ENCODE measurements at regions not wholly inside any gene's neighbourhood (a gene's known extent, or its start where the extent isn't known, plus 50 kb on each side); places are given as distances from the start of the nearest gene placed in this dataset.

DNA sequence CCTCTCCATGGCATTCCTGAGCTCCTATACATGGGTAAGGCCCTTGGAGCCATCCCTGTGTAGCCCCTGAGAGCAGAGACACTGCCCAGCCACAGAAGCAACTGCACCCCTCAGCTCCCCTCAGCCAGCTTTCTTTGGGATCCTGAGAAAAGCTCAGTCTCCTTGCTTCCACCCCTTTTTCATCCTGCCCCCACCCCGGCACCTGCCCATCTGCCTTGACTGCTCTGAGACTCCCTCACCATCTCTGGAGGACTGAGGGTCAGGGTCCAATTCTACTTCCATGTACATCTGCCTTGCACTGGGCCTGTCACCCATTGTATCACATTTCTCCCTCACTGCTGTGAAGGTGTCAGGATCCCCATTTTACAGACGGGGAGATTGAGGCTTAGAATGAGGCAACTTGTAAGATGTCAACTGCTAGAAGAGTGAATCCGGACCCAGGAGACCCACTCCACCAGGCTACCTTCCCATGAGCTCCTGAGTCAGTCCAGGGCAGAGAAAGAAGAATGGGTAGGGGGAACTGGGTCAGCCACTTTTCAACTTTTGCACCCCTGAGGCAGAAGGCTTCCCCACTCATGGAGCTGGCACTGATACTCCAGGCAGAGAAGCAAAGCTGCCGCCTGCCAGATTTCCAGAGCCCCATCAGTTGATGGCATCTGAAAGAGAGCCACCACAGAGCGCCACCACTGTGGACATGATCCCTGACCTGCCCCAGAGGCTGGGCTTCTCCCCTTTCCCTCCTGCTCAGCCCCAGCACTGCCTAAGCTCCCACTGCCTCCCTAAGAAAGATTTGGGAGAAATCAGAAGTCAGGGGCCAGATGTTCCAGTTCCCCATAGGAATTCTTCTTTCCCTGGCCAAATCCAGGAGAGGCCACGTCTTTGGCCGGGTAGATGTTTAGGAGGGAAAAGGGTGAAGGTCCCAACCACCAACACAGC, 135.4 kb downstream of the TMEM132E start:
- H3K4me3 Mint-ChIP-seq, result no peak overlapping the region
- peaks cover 0 to 1% (median 0%) of the 10 kb centered on the region in 7 donors for H3K9me3 Mint-ChIP-seq
- Histone ChIP-seq H3K4me1 (ENCODE audit: control insufficient read depth, insufficient read depth, low read length, poor library complexity, severe bottlenecking) (no peaks in the 10 kb centered on the region), H3K4me3 (ENCODE audit: low read depth, low read length) (no peak overlapping the region), H3K27me3 (ENCODE audit: control insufficient read depth, insufficient read depth, low read length) (no peaks in the 10 kb centered on the region), H3K36me3 (ENCODE audit: control insufficient read depth, insufficient read depth, low read length) (no peaks in the 10 kb centered on the region), H3K9me3 (ENCODE audit: control insufficient read depth in 2 of 2, low read length in 2 of 2) (no peaks in the 10 kb centered on the region), H3K27ac (ENCODE audit: insufficient read depth, low read length, poor library complexity, severe bottlenecking) (no peak overlapping the region)
- ATAC-seq (ENCODE audit: low read depth in 2 of 2) (no peak), DNase-seq (no peak)
- no peak overlapping the region for H3K27ac Mint-ChIP-seq
- H3K4me1 Mint-ChIP-seq, result no peaks in the 10 kb centered on the region
- H3K27me3 Mint-ChIP-seq, result peaks cover 17% of the 10 kb centered on the region
- H3K36me3 Mint-ChIP-seq, result no peaks in the 10 kb centered on the region

DNA sequence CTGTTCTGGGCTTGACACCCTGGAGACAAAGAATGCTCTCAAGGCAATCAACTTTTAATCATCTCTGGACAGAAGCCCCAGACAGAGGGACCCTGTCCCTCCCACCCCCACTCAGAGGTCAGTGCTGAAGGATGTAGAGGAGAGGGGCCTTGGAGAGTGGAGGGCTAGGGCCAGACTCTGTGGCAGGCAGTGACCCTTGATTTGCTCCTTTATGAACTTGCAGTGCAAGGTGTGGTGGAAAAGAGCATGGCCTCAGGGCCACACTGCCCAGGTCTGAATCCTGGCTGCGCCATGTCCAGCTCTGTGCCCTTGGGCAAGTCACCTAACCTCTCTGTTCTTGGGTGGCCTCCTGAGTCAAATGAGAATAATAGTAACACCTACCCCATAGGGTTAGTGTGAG, 134.3 kb downstream of the TMEM132E start:
- H3K9me3 ChIP-seq (ENCODE audit: control insufficient read depth in 2 of 2, low read length in 2 of 2), result no peaks in the 10 kb centered on the region
- Mint-ChIP-seq H3K36me3 (no peaks in the 10 kb centered on the region), H3K27ac (no peak overlapping the region), H3K4me3 (no peak overlapping the region), H3K27me3 (peaks cover 17% of the 10 kb centered on the region), H3K4me1 (no peaks in the 10 kb centered on the region), H3K9me3 (peaks cover 0 to 1% (median 0%) of the 10 kb centered on the region in 7 donors)
- no peaks in the 10 kb centered on the region for H3K36me3 ChIP-seq (ENCODE audit: control insufficient read depth, insufficient read depth, low read length)
- no peaks in the 10 kb centered on the region for H3K4me1 ChIP-seq (ENCODE audit: control insufficient read depth, insufficient read depth, low read length, poor library complexity, severe bottlenecking)
- DNase-seq (no peak), ATAC-seq (ENCODE audit: low read depth in 2 of 2) (no peak)
- no peaks in the 10 kb centered on the region for H3K27me3 ChIP-seq (ENCODE audit: control insufficient read depth, insufficient read depth, low read length)
- H3K4me3 ChIP-seq (ENCODE audit: low read depth, low read length), result no peak overlapping the region
- H3K27ac ChIP-seq (ENCODE audit: insufficient read depth, low read length, poor library complexity, severe bottlenecking), result no peak overlapping the region

DNA sequence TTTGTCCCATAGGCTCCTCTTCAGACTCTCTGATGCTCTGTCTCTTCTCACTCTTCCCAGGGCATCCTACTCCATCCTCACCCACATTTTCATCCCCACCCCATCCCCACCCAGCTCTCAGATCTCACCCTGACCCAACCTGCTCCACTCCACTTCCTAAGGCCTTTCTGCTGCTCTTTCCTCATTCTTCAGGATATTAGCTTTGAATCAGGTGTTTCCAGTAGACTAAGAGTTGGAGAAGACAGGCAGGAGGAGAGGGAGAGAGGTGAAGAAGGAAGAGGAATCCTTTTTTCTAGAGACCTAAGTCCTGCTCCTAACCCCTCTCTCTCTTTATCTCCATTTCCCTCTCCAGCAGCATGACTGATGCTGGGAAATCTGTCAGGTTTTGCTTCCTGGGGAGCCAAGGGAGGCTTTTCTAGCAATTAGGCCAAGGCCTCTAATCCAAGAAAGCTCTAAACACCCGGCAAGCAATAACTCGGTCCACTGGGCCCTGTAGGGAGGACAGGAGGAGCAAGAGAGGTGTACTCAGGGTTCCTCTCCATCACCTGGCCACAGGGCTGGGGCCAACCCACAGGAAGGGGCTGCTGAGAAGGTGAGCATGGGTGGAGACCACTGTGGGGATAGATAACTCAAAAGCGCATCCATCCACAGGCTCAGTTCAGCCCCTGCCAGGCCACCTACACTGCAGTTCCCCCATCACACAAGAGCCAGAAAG, 133.3 kb downstream of the TMEM132E start:
- Mint-ChIP-seq H3K4me3 (no peak overlapping the region), H3K27ac (no peak overlapping the region), H3K9me3 (peaks cover 0 to 1% (median 0%) of the 10 kb centered on the region in 7 donors), H3K27me3 (peaks cover 17% of the 10 kb centered on the region), H3K4me1 (no peaks in the 10 kb centered on the region), H3K36me3 (no peaks in the 10 kb centered on the region)
- DNase-seq (no peak), ATAC-seq (ENCODE audit: low read depth in 2 of 2) (no peak)
- H3K4me3 ChIP-seq (ENCODE audit: low read depth, low read length), result no peak overlapping the region
- H3K27me3 ChIP-seq (ENCODE audit: control insufficient read depth, insufficient read depth, low read length), result no peaks in the 10 kb centered on the region
- H3K9me3 ChIP-seq (ENCODE audit: control insufficient read depth in 2 of 2, low read length in 2 of 2), result no peaks in the 10 kb centered on the region
- no peak overlapping the region for H3K27ac ChIP-seq (ENCODE audit: insufficient read depth, low read length, poor library complexity, severe bottlenecking)
- no peaks in the 10 kb centered on the region for H3K4me1 ChIP-seq (ENCODE audit: control insufficient read depth, insufficient read depth, low read length, poor library complexity, severe bottlenecking)
- no peaks in the 10 kb centered on the region for H3K36me3 ChIP-seq (ENCODE audit: control insufficient read depth, insufficient read depth, low read length)

DNA sequence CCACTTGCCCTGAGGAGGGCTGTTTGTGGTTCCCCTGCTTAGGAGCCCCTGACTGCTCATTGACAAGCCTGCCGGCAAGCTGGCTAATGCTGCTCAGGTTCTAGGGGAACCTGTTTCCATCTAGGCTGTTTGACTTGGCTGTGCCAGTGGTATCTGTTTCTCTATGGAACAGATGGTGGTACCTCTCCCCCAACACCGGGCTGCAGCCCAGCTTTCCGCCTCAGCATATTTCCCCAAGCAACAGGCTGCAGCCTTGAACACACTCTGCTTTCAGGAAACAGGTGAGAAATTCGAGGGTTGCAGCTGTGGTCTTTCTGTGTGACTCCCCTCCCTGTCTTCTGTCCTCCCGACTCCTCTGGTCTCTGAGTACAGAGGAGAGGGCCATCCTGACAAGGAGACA, 132.3 kb downstream of the TMEM132E start:
- H3K4me3 Mint-ChIP-seq, result no peak overlapping the region
- DNase-seq (no peak), ATAC-seq (ENCODE audit: low read depth in 2 of 2) (no peak)
- peaks cover 0 to 1% (median 0%) of the 10 kb centered on the region in 7 donors for H3K9me3 Mint-ChIP-seq
- Histone ChIP-seq H3K36me3 (ENCODE audit: control insufficient read depth, insufficient read depth, low read length) (no peaks in the 10 kb centered on the region), H3K9me3 (ENCODE audit: control insufficient read depth in 2 of 2, low read length in 2 of 2) (no peaks in the 10 kb centered on the region), H3K27ac (ENCODE audit: insufficient read depth, low read length, poor library complexity, severe bottlenecking) (no peak overlapping the region), H3K4me1 (ENCODE audit: control insufficient read depth, insufficient read depth, low read length, poor library complexity, severe bottlenecking) (no peaks in the 10 kb centered on the region), H3K27me3 (ENCODE audit: control insufficient read depth, insufficient read depth, low read length) (no peaks in the 10 kb centered on the region), H3K4me3 (ENCODE audit: low read depth, low read length) (no peak overlapping the region)
- H3K4me1 Mint-ChIP-seq, result no peaks in the 10 kb centered on the region
- H3K27me3 Mint-ChIP-seq, result peaks cover 18% of the 10 kb centered on the region
- H3K36me3 Mint-ChIP-seq, result no peaks in the 10 kb centered on the region
- H3K27ac Mint-ChIP-seq, result no peak overlapping the region

DNA sequence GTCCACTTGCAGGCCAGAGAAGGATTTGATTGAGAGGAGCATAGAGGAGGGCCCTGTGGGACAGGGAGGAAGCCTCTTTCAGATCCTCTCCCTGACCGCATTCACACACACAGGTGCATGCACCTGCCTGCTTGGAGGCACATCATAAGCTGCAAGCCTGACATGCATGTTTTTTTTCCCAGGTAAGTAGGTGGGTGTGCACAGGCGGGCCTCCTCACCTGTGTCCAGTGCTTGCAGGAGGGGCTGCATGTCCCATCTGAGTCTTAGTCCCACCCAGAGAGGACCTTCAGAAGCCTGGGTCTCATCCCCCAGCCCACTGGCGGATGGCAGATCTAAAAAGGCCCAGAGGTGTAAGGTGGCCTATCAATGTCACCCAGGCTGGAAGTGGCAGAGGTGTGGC, 130.8 kb downstream of the TMEM132E start:
- no peak overlapping the region for H3K4me3 ChIP-seq (ENCODE audit: low read depth, low read length)
- H3K27ac ChIP-seq (ENCODE audit: insufficient read depth, low read length, poor library complexity, severe bottlenecking), result no peak overlapping the region
- H3K9me3 ChIP-seq (ENCODE audit: control insufficient read depth in 2 of 2, low read length in 2 of 2), result no peaks in the 10 kb centered on the region
- Mint-ChIP-seq H3K4me1 (no peaks in the 10 kb centered on the region), H3K4me3 (no peak overlapping the region), H3K36me3 (no peaks in the 10 kb centered on the region), H3K27me3 (peaks cover 21% of the 10 kb centered on the region), H3K9me3 (peaks cover 0 to 1% (median 0%) of the 10 kb centered on the region in 7 donors), H3K27ac (no peak overlapping the region)
- no peaks in the 10 kb centered on the region for H3K36me3 ChIP-seq (ENCODE audit: control insufficient read depth, insufficient read depth, low read length)
- no peaks in the 10 kb centered on the region for H3K27me3 ChIP-seq (ENCODE audit: control insufficient read depth, insufficient read depth, low read length)
- DNase-seq (no peak), ATAC-seq (ENCODE audit: low read depth in 2 of 2) (no peak)
- H3K4me1 ChIP-seq (ENCODE audit: control insufficient read depth, insufficient read depth, low read length, poor library complexity, severe bottlenecking), result no peaks in the 10 kb centered on the region

DNA sequence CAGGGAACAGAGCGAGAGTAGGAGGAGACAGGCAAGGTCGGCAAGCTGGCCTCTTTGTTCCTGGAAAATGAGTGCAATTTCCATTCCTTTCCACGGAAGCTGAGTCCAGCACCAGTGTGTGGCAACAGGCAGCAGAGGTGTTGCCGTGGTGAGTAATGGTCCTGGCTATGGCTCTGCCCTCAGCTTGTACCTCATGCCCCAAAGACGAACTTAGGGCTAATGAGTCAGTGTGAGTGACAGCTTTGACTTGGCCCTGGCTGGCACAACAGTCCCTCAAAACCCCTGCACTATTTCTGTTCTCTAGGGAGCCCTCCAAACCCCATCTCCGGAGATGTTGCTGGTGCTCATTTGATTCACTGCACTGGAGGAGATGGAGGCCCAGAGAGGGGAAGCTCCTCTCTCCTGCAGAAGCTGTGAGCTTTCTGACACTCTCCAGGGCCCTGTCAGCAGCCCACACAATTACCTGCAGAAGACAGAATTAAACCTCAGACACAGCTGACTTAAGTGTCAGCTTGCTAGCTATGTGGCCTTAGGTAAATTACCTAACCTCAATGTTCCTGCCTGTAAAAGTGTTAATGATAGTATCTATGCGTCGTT, 129.9 kb downstream of the TMEM132E start:
- Mint-ChIP-seq H3K4me1 (no peaks in the 10 kb centered on the region), H3K9me3 (peaks cover 0 to 4% (median 0%) of the 10 kb centered on the region in 7 donors), H3K27me3 (peaks cover 21% of the 10 kb centered on the region), H3K4me3 (no peak overlapping the region), H3K36me3 (no peaks in the 10 kb centered on the region), H3K27ac (no peak overlapping the region)
- ATAC-seq (ENCODE audit: low read depth in 2 of 2) (no peak), DNase-seq (no peak)
- Histone ChIP-seq H3K9me3 (ENCODE audit: control insufficient read depth in 2 of 2, low read length in 2 of 2) (no peaks in the 10 kb centered on the region), H3K27me3 (ENCODE audit: control insufficient read depth, insufficient read depth, low read length) (no peaks in the 10 kb centered on the region), H3K36me3 (ENCODE audit: control insufficient read depth, insufficient read depth, low read length) (no peaks in the 10 kb centered on the region), H3K27ac (ENCODE audit: insufficient read depth, low read length, poor library complexity, severe bottlenecking) (no peak overlapping the region), H3K4me3 (ENCODE audit: low read depth, low read length) (no peak overlapping the region), H3K4me1 (ENCODE audit: control insufficient read depth, insufficient read depth, low read length, poor library complexity, severe bottlenecking) (no peaks in the 10 kb centered on the region)

DNA sequence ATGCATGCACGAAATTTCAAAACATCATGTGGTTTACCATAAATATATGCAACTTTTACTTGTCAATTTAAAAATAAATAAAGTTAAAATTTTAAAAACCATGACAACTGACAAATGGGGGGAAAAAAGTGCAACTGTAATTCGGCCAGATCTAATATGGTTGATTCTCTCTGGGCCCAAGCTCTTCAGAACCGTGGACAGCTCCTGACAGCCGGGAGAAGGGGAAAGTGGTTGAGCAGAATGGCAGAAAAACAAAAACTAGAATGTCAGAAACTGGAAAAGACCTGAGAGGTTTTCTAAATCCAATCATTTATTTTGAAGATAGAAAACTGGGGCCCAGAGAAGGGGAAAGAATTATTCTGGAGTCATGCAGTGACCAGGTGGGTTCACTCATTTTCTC, 126.6 kb downstream of the TMEM132E start:
- peaks cover 0 to 4% (median 0%) of the 10 kb centered on the region in 7 donors for H3K9me3 Mint-ChIP-seq
- no peak overlapping the region for H3K27ac ChIP-seq (ENCODE audit: insufficient read depth, low read length, poor library complexity, severe bottlenecking)
- no peaks in the 10 kb centered on the region for H3K36me3 Mint-ChIP-seq
- no peak overlapping the region for H3K4me3 Mint-ChIP-seq
- H3K4me1 Mint-ChIP-seq, result no peaks in the 10 kb centered on the region
- no peaks in the 10 kb centered on the region for H3K27me3 ChIP-seq (ENCODE audit: control insufficient read depth, insufficient read depth, low read length)
- H3K27ac Mint-ChIP-seq, result no peak overlapping the region
- H3K27me3 Mint-ChIP-seq, result peaks cover 18% of the 10 kb centered on the region
- DNase-seq, result no peak
- H3K9me3 ChIP-seq (ENCODE audit: control insufficient read depth in 2 of 2, low read length in 2 of 2), result no peaks in the 10 kb centered on the region
- H3K36me3 ChIP-seq (ENCODE audit: control insufficient read depth, insufficient read depth, low read length), result no peaks in the 10 kb centered on the region
- H3K4me3 ChIP-seq (ENCODE audit: low read depth, low read length), result no peak overlapping the region
- no peak for ATAC-seq (ENCODE audit: low read depth in 2 of 2)
- no peaks in the 10 kb centered on the region for H3K4me1 ChIP-seq (ENCODE audit: control insufficient read depth, insufficient read depth, low read length, poor library complexity, severe bottlenecking)

Data from CD4-positive, CD25-positive, alpha-beta regulatory T cell (primary cell).